ENCODE measurements at regions not wholly inside any gene's neighbourhood (a gene's known extent, or its start where the extent isn't known, plus 50 kb on each side); places are given as distances from the start of the nearest gene placed in this dataset.
"Not testable (repeated sequence)": the region's sequence is repeated elsewhere in the genome, so short reads cannot be mapped to it uniquely, and the experiment has no call there.

DNA sequence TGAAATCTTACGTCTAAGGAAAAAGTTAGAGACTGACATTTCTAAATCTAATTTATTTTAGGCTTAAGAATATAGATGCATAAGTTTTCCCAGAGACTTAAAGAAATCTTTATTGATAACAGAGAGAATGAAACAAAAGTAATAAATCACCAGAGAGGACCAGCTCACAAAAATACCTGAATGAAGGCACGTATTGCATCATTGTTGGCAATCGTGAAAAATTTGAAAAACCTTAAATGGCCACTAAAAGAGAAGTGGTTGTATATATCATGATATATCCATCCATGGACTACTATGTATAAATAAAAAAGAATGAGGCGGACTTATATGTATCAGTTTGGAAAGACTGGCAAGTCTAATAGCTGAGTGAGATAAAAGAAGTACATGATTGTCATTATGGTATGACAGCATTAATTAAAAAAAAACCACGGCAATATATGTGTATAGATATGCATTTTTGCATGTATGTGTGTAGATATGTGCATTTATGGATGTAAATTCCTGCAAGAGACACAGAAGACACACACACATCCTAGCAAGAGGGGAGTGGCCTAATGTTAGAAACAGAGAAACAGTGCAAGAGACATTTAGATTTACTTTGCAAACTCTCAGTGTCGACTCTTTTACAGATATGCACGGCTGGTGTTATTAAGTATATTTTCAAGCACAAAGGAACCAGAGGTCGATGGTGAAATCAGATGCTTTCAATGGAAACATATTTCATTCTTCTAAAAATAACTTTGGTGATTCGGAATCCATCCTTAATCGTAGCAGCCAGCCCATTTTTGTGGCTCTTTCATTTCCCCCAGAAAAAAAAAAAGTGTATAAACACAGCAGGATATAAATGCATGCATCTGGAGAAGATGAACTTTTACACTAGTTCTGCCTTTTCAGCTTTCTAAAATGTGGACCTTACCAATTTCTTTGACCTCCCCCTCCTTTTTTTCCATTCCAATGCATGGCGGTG lies 156.1 kb upstream of the SALL4 start:
- no peak for DNase-seq (ENCODE audit: low read depth in 1 of 2, low spot score in 1 of 2)
- in situ Hi-C loops (cut with HindIII; ENCODE audit: low pct_unique_long_range_greater_than_20kb, low sequenced_read_pairs), result no loop called here
- no peak for TF ChIP-seq JUND (IDR thresholded peaks at IDR 0.05; ENCODE audit: low read depth)

DNA sequence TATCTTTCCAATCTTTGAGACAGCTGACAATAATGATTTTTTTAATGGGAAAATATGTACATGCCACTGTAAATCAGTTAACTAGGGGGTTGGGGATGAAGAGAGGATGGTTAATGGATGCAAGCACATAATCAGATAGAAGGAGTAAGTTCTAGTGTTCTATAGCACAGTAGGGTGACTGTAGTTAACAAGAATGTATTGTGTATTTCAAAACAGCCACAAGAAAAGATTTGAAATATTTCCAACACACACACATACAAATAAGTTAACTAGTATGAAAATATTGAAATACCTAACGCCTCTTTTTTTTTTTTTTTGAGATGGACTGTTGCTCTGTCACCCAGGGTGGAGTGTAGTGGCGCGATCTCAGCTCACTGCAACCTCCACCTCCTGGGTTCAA lies 153.4 kb upstream of the SALL4 start:
- DNase-seq (ENCODE audit: low read depth in 1 of 2, low spot score in 1 of 2), result no peak
- TF ChIP-seq JUND (IDR thresholded peaks at IDR 0.05; ENCODE audit: low read depth), result no peak
- in situ Hi-C loops (cut with HindIII; ENCODE audit: low pct_unique_long_range_greater_than_20kb, low sequenced_read_pairs), result no loop called here

DNA sequence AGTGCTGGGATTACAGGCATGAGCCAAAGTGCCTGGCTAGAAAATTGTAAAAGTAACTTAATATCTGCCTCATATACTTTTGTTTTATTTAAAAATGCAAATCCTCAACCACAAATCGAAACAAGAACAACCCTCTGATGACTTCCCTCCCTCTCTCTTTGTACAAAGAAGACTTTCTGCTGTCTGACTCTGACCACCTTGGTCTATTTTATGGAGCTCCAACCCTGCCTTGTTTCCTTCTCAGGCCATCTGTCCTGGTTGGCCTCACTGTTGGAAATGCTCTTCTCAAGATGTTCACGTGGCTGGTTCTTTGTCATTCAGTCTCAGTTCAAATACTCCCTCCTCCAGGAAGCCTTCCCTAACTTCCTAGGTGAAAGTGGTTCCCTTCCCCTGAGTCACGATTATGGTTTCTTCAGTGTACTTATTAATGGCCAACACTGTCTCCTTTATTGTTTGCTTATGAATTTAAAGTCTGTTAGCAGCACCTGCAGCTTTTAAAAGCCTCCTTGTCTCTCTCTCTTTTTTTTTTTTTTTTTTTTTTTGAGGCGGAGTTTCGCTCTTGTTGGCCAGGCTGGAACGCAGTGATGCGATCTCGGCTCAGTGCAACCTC lies 151.5 kb upstream of the SALL4 start:
- no peak for TF ChIP-seq JUND (IDR thresholded peaks at IDR 0.05; ENCODE audit: low read depth)
- DNase-seq (ENCODE audit: low read depth in 1 of 2, low spot score in 1 of 2), result no peak

DNA sequence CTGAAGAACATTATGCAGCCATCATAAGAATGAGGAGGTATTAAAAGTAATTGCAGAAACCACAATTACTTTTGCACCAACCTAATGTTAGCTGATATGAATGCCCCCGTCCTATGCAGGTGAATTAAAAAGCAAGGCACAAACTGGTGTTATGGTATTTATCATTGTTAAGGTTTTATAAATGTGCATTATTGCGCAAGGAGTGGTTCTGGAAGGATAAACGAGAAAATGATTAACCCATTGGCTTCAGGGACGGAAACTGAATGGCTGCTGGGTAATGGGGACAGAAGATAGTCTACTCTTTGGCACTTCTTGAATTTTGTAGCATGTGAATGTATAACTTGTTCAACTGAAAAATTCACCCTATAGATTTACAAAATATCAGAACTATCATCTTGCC lies 148.6 kb upstream of the SALL4 start:
- no peak for TF ChIP-seq JUND (IDR thresholded peaks at IDR 0.05; ENCODE audit: low read depth)
- in situ Hi-C loops (cut with HindIII; ENCODE audit: low pct_unique_long_range_greater_than_20kb, low sequenced_read_pairs), result no loop called here
- DNase-seq (ENCODE audit: low read depth in 1 of 2, low spot score in 1 of 2), result no peak

More for the DNA sequence above, 151.5 kb upstream of the SALL4 start:
- in situ Hi-C loops (cut with HindIII; ENCODE audit: low pct_unique_long_range_greater_than_20kb, low sequenced_read_pairs), result no loop called here

DNA sequence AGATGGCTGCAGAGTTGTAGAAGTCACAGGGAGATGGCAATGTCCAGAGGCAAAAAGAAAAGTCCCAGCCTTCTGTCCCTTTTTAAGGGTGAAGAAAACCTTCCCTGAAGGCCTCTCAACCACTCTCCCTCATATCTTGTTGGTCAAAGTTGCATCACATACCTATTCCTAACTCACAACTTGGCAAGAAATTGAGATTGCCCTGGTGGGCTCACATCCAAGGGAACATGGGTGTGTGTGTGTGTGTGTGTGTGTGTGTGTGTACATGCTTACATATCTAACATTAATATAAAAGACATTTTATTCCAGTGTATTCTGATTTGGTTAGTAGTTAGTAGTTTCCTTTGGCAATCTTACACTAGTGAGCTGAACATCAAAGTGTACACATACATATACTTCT lies 144.3 kb upstream of the SALL4 start:
- in situ Hi-C loops (cut with HindIII; ENCODE audit: low pct_unique_long_range_greater_than_20kb, low sequenced_read_pairs), result no loop called here
- DNase-seq (ENCODE audit: low read depth in 1 of 2, low spot score in 1 of 2), result no peak
- TF ChIP-seq JUND (IDR thresholded peaks at IDR 0.05; ENCODE audit: low read depth), result no peak

DNA sequence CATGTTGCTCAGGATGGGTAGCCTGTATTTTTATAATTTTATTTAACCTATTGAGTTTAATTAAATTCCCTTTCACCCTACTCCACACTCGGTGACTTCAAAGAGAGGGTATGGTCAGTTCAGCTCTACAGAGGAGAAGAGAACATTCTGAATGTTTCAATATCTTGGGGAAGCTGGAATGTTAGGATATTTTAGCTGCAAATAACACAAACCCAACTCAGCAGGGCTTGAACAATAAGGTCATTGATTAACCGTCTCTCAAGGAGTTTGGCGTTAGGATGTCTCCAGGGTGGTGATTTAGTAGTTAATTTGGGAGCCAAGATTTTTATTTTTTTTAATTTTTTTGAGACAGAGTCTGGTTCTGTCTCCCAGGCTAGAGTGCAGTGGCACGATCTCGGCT lies 143.6 kb upstream of the SALL4 start:
- no peak for TF ChIP-seq JUND (IDR thresholded peaks at IDR 0.05; ENCODE audit: low read depth)
- in situ Hi-C loops (cut with HindIII; ENCODE audit: low pct_unique_long_range_greater_than_20kb, low sequenced_read_pairs), result no loop called here
- DNase-seq (ENCODE audit: low read depth in 1 of 2, low spot score in 1 of 2), result no peak

DNA sequence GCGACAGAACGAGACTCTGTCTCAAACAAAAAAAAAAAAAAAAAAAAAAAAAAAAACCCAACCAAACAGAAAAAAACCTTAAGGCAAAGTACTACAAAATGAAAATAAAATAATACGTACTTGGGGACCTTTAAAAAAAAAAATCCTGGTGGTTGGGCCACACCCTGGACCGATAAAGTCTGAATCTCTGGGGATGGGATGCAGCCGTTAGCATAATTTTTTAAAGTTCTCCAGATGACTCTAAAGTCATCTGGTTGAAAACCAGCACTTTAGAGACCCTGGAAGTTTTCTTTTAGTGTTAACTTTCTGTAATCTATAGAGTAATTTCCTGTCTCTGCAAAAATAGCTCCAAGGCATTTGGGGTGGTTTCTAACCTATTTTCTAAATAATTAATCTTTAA lies 142.9 kb upstream of the SALL4 start:
- in situ Hi-C loops (cut with HindIII; ENCODE audit: low pct_unique_long_range_greater_than_20kb, low sequenced_read_pairs), result no loop called here
- TF ChIP-seq JUND (IDR thresholded peaks at IDR 0.05; ENCODE audit: low read depth), result no peak
- DNase-seq (ENCODE audit: low read depth in 1 of 2, low spot score in 1 of 2), result no peak

DNA sequence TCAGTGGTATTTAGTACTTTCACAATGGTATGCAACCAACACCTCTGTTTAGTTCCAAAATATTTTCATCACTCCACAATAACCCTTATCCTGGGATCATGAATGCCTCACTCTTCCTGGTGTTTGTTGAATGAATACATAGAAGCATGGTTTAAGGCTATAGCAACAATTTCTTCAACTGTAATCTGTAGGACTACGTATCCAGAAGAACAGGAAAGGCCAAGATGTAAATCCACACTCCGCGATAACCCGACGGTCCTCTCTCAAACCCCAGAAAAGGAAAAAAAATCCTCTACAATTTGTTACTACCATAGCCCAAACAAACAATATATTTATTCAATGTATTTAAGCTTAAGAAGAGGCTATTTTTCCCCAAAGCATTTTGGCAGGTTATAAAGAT lies 141.4 kb upstream of the SALL4 start:
- no peak for TF ChIP-seq JUND (IDR thresholded peaks at IDR 0.05; ENCODE audit: low read depth)
- in situ Hi-C loops (cut with HindIII; ENCODE audit: low pct_unique_long_range_greater_than_20kb, low sequenced_read_pairs), result no loop called here
- peak in 1 of 2 experiments; percentile 16 for DNase-seq (ENCODE audit: low read depth in 1 of 2, low spot score in 1 of 2)

DNA sequence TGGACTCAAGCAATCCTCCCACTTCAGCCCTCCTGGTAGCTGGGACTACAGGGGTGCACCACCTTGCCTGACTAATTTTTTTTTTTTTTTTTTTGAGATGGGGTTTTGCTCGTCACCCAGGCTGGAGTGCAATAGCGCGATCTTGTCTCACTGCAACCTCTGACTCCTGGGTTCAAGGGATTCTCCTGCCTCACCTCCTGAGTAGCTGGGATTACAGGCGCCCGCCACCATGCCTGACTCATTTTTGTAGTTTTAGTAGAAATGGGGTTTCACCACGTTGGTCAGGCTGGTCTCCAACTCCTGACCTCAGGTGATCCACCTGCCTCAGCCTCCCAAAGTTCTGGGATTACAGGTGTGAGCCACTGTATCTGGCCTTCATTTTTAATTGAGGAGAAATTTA lies 141.0 kb upstream of the SALL4 start:
- not testable (repeated sequence) for DNase-seq (ENCODE audit: low read depth in 1 of 2, low spot score in 1 of 2)

DNA sequence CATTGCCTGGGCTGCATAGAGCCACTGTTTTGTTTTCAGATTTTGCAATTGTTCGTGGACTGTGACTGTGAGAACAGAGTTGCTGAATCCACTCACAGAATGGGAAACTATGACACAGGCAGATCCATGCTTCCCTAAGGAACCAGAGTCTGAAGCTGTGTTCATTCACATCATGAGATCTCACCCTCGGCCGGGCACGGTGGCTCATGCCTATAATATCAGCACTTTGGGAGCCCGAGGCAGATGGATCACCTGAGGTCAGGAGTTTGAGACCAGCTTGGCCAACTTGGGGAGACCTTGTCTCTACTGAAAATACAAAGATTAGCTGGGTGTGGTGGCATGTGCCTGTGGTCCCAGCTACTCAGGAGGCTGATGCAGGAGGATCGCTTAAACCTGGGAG lies 139.2 kb upstream of the SALL4 start:
- in situ Hi-C loops (cut with HindIII; ENCODE audit: low pct_unique_long_range_greater_than_20kb, low sequenced_read_pairs), result no loop called here
- no peak for TF ChIP-seq JUND (IDR thresholded peaks at IDR 0.05; ENCODE audit: low read depth)
- DNase-seq (ENCODE audit: low read depth in 1 of 2, low spot score in 1 of 2), result no peak

More for the DNA sequence above, 141.0 kb upstream of the SALL4 start:
- in situ Hi-C loops (cut with HindIII; ENCODE audit: low pct_unique_long_range_greater_than_20kb, low sequenced_read_pairs), result not testable (repeated sequence)

DNA sequence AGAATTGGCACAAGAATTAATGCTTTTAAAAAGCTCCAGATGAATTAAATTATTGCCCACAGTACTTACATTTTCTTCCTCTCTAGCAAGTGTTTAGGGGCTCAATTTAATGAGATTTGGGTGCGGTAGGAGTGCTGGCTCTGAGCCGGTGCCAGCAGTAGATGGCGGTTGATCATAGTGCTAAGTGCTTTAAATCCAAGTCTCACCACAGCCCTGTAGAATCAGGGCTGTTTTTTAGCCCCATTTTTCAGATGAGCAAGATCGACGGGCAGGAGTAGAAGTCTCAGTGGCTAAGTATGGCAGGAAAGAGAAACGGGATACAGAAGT lies 136.9 kb upstream of the SALL4 start:
- in situ Hi-C loops (cut with HindIII; ENCODE audit: low pct_unique_long_range_greater_than_20kb, low sequenced_read_pairs), result no loop called here
- DNase-seq (ENCODE audit: low read depth in 1 of 2, low spot score in 1 of 2), result no peak
- TF ChIP-seq JUND (IDR thresholded peaks at IDR 0.05; ENCODE audit: low read depth), result no peak

DNA sequence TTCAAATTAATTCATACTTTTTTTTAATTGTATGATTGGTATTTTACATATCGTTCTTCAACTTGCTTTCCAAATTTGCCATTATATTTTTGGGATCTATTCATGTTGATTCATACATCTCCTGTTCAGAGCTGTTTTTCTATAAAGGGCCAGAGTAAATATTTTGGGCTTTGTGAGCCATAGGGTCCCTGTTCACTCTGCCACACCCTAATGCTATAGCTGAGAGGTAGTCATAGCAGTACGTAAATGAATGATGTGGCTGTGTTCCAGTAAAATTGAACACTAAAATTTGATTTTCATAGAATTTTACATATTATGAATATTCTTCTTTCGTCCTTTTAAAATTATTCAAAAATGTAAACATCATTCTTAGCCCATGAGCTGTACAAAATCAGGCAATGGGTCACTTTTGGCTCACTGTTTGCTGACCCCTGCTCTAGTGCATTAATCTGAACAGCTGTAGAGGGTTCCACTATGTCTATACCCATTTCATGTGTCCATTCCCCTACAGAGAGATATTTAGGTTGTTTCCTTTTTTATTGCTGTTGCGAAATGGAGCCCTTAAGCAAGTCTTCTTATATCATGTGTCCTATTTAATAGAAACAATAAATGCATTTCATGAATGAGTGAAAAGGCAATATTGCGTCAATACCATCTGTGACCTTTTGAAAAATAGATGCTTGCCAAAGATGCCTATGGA lies 136.4 kb upstream of the SALL4 start:
- no peak for TF ChIP-seq JUND (IDR thresholded peaks at IDR 0.05; ENCODE audit: low read depth)
- DNase-seq (ENCODE audit: low read depth in 1 of 2, low spot score in 1 of 2), result no peak
- in situ Hi-C loops (cut with HindIII; ENCODE audit: low pct_unique_long_range_greater_than_20kb, low sequenced_read_pairs), result no loop called here

DNA sequence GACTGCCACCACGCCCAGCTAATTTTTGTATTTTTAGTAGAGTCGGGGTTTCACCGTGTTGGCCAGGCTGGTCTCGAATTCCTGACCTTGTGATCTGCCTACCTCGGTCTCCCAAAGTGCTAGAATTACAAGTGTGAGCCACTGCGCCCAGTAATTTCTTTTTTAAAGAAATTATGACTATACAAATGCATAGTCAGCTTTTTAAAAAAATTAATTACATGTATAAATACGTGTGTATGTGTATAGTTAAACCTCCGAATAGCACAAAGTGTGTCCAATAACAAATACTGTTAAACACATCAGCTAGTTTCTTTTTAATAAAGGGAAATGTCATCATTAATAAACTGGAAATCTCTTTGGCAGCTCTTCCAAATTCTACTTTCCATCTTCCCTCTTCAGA lies 135.5 kb upstream of the SALL4 start:
- no peak for DNase-seq (ENCODE audit: low read depth in 1 of 2, low spot score in 1 of 2)
- in situ Hi-C loops (cut with HindIII; ENCODE audit: low pct_unique_long_range_greater_than_20kb, low sequenced_read_pairs), result no loop called here
- TF ChIP-seq JUND (IDR thresholded peaks at IDR 0.05; ENCODE audit: low read depth), result no peak
